GM21447 (cell line): ENCODE measurements at regions not wholly inside any gene's neighbourhood (a gene's known extent, or its start where the extent isn't known, plus 50 kb on each side); places are given as distances from the start of the nearest gene placed in this dataset.

Experiments used
- ATAC-seq: cut with Tn5 transposase; IDR thresholded peaks from one replicate; pipeline ENCODE4 v1.9.1; 2021; ENCODE audit not compliant: unreplicated experiment

- ATAC-seq = no peak
These were observed 521.0 kb upstream of the MYT1L start for GRCh38 chr2:2851806-2852777.

DNA sequence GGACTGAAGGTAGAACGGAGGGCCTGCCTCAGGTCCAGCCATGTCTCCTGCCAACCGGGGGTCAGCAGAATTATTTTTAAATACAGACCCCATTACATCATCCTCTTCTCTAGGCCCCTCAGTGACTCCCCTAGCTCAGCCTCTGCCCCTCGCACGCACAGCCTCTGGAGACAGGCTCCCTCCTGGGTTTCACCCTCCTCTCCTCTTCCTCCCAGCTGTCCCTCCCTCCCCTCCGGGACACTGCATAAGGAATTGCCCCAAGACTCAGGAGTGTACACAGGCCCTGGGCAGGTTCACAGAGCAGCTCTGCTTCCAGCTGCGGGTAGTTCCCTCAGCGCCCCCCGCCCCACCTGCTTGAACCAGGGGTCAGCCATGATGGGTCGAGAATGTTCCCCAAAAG is 520.2 kb upstream of the MYT1L start:
- no peak for ATAC-seq

GRCh38 chr2:2850859-2851258 is 519.8 kb upstream of the MYT1L start:
- ATAC-seq = no peak

DNA sequence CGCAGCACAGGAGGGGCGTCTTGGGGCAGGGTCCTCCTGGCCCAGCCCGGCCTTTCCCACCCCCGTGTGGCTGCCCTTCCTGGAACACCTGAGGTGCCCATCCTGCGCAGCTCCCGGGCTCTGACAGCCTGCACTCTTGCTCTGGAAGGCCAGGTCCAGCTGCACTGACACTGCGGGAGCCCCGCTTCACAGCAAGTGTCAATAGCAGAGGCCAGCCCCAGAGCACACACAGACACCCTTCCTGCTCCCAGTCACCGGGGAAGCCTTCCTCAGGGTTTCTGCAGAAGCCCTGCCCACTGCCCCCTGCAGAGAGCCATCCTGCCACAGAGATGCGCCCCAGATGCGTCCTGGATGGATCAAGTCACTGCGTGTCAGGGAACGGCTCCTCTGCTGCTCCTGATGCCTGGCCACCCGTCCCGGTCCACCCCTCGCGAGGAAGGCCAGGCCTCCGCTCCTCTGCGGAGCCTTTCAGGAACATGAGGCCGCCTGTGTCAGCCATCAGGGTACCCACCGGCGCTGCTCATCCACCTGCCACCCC is 519.2 kb upstream of the MYT1L start:
- no peak for ATAC-seq

GRCh38 chr2:2849464-2850217 is 518.6 kb upstream of the MYT1L start:
- ATAC-seq = no peak

GRCh38 chr2:2848621-2849333 is 517.7 kb upstream of the MYT1L start:
- ATAC-seq = no peak

GRCh38 chr2:2848198-2848597 is 517.1 kb upstream of the MYT1L start:
- no peak for ATAC-seq

- ATAC-seq = no peak
These were observed 516.2 kb upstream of the MYT1L start for GRCh38 chr2:2847209-2847676.

DNA sequence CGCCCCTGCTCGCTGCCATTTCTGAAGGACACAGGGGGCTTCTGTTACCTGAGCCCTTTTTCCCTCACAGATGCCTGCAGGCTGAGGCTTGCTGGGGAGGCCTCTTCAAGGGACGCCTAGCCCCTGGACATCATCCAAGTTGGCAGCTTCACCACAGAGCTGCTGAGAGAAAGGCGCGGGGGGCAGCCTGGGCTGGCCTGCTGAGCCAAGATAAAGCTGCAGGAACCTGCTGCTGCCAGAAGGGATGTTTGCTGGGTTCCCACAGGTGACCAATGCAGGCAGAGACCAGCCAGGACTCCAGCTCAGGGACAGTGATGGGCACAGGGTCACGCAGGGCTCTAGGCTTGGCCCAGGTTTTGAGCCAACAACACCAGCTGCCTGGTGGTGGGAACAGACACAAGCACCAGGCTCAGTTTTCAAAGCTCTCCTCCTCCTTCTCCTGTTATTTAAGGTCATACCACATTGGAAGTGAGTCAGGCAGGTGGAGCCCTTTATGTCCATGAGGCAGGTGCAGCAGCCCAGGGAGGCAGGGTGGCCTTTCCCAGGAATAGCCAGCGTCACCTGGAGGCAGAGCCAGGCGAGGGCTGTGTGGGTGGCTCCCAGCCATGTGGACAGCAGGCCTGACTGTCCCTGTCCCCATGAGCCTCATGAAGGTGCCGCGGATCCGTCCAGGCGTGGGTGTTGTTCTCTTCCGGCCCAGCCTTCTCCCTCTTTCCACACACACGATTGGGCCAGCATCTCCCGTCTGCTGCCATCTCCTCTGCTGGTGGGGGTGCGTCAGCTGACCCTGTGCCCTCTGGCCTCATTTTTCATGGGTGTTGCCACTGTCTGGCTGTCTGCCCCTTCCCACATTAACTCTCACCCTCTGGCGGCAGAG is 515.5 kb upstream of the MYT1L start:
- no peak for ATAC-seq

GRCh38 chr2:2845806-2846315 is 514.8 kb upstream of the MYT1L start:
- ATAC-seq = no peak

GRCh38 chr2:2845267-2845666 is 514.2 kb upstream of the MYT1L start:
- no peak for ATAC-seq

- no peak for ATAC-seq
These were observed 513.0 kb upstream of the MYT1L start for GRCh38 chr2:2843969-2844548.

GRCh38 chr2:2842466-2842865 is 511.4 kb upstream of the MYT1L start:
- no peak for ATAC-seq

- no peak for ATAC-seq
These were observed 509.7 kb upstream of the MYT1L start for GRCh38 chr2:2840681-2841300.

DNA sequence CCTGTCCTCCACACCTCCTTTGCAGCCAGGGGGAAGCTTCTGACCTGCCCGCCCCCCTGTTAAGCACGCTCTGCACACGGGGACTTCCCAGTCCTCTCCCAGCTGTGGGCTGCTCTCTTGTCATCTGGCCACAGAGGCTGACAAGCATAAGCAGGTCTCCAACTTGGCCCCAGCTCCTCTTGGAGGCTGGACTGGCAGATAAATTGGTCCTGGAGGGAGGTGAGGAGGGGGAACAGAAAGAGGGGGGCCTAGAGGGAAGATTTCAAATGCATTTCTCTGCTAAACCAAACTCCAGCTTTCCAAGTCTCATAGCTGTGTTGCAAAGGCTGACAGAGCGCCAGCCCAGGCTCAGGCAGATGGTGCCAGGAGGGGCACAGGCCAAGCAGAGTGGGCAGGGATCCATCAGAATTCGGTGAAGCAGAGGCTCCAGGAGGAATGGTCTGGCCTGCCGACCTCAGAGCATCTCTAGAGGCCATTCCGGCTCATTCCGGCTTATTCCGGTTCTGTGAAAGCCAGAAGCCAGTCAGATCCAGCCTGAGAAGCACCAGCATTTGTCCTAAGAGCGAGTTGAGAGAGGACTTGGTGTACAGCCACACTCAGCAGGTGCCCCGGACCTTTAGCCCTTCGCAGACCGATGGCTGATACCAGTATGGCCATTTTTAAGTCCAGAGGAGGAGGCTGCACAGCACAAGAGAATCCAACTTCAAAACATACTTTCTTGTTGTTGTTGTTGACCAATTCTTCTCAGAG is 508.9 kb upstream of the MYT1L start:
- ATAC-seq = no peak

DNA sequence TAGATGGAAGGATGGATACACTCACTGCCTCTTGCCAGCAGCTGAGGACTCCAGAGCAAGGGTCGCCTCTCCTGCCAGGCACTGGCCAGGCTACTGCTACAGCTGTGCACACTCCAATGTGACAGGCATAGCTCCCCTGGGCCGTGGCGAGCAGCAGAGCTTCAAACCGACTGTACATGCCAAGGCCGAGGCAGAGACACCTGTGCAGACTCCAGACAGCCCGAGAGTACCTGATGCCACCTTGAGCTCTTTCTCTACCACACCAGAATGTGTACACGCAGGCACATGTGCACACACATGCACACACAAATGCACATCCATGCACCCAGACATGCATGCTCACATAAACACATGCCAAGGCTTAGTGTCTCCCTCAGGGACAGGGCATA is 508.3 kb upstream of the MYT1L start:
- no peak for ATAC-seq

GRCh38 chr2:2838548-2838845 is 507.4 kb upstream of the MYT1L start:
- no peak for ATAC-seq

DNA sequence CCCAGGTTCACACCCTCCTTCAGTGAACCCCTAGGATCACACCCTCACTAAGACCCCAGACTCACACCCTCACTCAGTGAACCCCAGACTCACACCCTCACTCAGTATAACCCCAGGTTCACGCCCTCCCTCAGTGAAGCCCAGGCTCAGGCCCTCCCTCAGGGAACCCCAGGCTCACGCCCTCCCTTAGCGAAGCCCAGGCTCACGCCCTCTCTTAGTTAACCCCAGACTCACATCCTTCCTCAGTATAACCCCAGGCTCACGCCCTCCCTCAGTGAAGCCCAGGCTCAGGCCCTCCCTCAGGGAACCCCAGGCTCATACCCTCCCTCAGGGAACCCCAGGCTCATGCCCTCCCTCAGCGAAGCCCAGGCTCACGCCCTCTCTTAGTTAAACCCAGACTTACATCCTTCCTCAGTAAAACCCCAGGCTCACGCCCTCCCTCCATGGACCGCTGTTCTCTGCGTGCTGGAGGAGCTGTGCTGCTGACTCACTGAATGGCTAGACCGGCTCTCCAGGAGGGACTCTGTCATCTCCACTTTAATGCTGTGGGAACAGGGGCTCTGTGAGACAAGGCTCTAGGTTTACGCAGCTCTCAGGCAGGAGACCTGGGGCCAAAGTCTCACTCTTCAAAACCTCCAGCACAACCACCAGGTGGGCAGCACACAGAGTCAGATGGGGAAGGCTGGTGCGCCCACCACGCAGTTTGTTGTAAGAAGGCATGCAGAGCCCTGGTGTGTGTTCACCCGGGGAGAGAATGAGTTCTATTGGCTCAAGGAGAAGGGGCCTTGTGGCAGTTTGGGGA is 506.9 kb upstream of the MYT1L start:
- no peak for ATAC-seq
